ENCODE measurements at regions not wholly inside any gene's neighbourhood (a gene's known extent, or its start where the extent isn't known, plus 50 kb on each side); places are given as distances from the start of the nearest gene placed in this dataset.

GRCh38 chr4:25590171-25590570 lies 65.5 kb upstream of the SLC34A2 start:
- intact Hi-C loops (cut with DNase I, micrococcal nuclease), result no loop called here
- Histone ChIP-seq H3K36me3 (ENCODE audit: insufficient read depth, low read length) (no peaks in the 10 kb centered on the region), H3K27me3 (ENCODE audit: control insufficient read depth in 1 of 2, insufficient read depth in 2 of 2, low read length in 2 of 2) (no peaks in the 10 kb centered on the region), H3K4me1 (ENCODE audit: insufficient read depth, low read length) (no peaks in the 10 kb centered on the region), H3K9me3 (ENCODE audit: control insufficient read depth in 1 of 2, insufficient read depth in 1 of 2, low read length in 2 of 2) (peaks cover under 1 to 6% of the 10 kb centered on the region in 2 experiments), H3K4me3 (ENCODE audit: low read length) (no peak overlapping the region), H3K27ac (ENCODE audit: low read depth in 1 of 2, low read length in 2 of 2) (no peak overlapping the region)
- no peak for ATAC-seq (ENCODE audit: poor library complexity)
- H3K27ac Mint-ChIP-seq, result no peak overlapping the region
- DNase-seq, result no peak
- peaks cover 5% of the 10 kb centered on the region for H3K27me3 Mint-ChIP-seq
- no peaks in the 10 kb centered on the region for H3K36me3 Mint-ChIP-seq (ENCODE audit: low read depth)
- H3K9me3 Mint-ChIP-seq, result peaks cover 6% of the 10 kb centered on the region
- ChIA-PET CTCF (no interaction called here), POLR2A (no interaction called here)
- H3K4me1 Mint-ChIP-seq (ENCODE audit: low read depth), result no peaks in the 10 kb centered on the region
- no peak overlapping the region for H3K4me3 Mint-ChIP-seq
- TF ChIP-seq CTCF (IDR thresholded peaks at IDR 0.05), result no peak

- H3K4me1 Mint-ChIP-seq (ENCODE audit: low read depth), result no peaks in the 10 kb centered on the region
- H3K9me3 ChIP-seq (ENCODE audit: control insufficient read depth in 1 of 2, insufficient read depth in 1 of 2, low read length in 2 of 2), result peaks cover 15 to 19% of the 10 kb centered on the region in 2 experiments
- peaks cover 6% of the 10 kb centered on the region for H3K9me3 Mint-ChIP-seq
- H3K4me3 Mint-ChIP-seq, result no peak overlapping the region
- H3K27me3 Mint-ChIP-seq, result peaks cover 5% of the 10 kb centered on the region
- intact Hi-C loops (cut with DNase I, micrococcal nuclease), result no loop called here
- no peak overlapping the region for H3K27ac Mint-ChIP-seq
- TF ChIP-seq CTCF (IDR thresholded peaks at IDR 0.05), result no peak
- H3K36me3 Mint-ChIP-seq (ENCODE audit: low read depth), result no peaks in the 10 kb centered on the region
- H3K4me3 ChIP-seq (ENCODE audit: low read length), result no peak overlapping the region
- no peaks in the 10 kb centered on the region for H3K27me3 ChIP-seq (ENCODE audit: control insufficient read depth in 1 of 2, insufficient read depth in 2 of 2, low read length in 2 of 2)
- no peaks in the 10 kb centered on the region for H3K4me1 ChIP-seq (ENCODE audit: insufficient read depth, low read length)
- DNase-seq (no peak), ATAC-seq (ENCODE audit: poor library complexity) (no peak)
- no peak overlapping the region for H3K27ac ChIP-seq (ENCODE audit: low read depth in 1 of 2, low read length in 2 of 2)
- CTCF ChIA-PET, result no interaction called here
- H3K36me3 ChIP-seq (ENCODE audit: insufficient read depth, low read length), result no peaks in the 10 kb centered on the region
- POLR2A ChIA-PET, result no interaction called here
Measured at GRCh38 chr4:25592736-25593135, 62.9 kb upstream of the SLC34A2 start.
